Left ventricle myocardium inferior (tissue), 1 donor: ENCODE measurements at regions not wholly inside any gene's neighbourhood (a gene's known extent, or its start where the extent isn't known, plus 50 kb on each side); places are given as distances from the start of the nearest gene placed in this dataset.

Experiments
- DNase-seq: peaks from one replicate; pipeline ENCODE4 v3.0.0-alpha.2; 2020
- H3K27ac ChIP-seq: fragments of 200-600 bp; replicated peaks from 2 replicates; pipeline ENCODE4 v1.8.0; 2021
- H3K27me3 ChIP-seq: fragments of 200-600 bp; 2 replicates; pipeline ENCODE4 v1.8.0; 2021; ENCODE audit warnings: low read depth
- H3K36me3 ChIP-seq: fragments of 200-600 bp; 2 replicates; pipeline ENCODE4 v1.8.0; 2021
- H3K4me1 ChIP-seq: fragments of 200-600 bp; 2 replicates; pipeline ENCODE4 v1.8.0; 2021
- H3K4me3 ChIP-seq: fragments of 200-600 bp; 2 replicates; pipeline ENCODE4 v1.8.0; 2021; ENCODE audit warnings: mild to moderate bottlenecking, moderate library complexity
- H3K9me3 ChIP-seq: fragments of 200-600 bp; replicated peaks from 2 replicates; pipeline ENCODE4 v1.8.0; 2021
- intact Hi-C: fragments of 100-400 bp; cut with micrococcal nuclease; formaldehyde crosslinking; loops from one replicate; pipeline ENCODE4 v1.11.0; 2022
- TF ChIP-seq, protein P1 (sequence below): fragments of 200-600 bp; IDR thresholded peaks from 2 replicates; pipeline ENCODE4 v1.8.0; 2021; ENCODE audit warnings: antibody characterized with exemption, mild to moderate bottlenecking, borderline replicate concordance
- donor health status: DM: no; HTN: yes; CAD: no; lungs with severe emphysema.

GRCh38 chr3:140829796-140830195 is 111.8 kb upstream of the SLC25A36 start:
- Histone ChIP-seq H3K36me3 (no peaks in the 10 kb centered on the region), H3K27me3 (peaks cover 59% of the 10 kb centered on the region), H3K4me3 (no peak overlapping the region), H3K4me1 (no peaks in the 10 kb centered on the region), H3K9me3 (no peaks in the 10 kb centered on the region), H3K27ac (no peak overlapping the region)
- TF ChIP-seq, protein P1, sequence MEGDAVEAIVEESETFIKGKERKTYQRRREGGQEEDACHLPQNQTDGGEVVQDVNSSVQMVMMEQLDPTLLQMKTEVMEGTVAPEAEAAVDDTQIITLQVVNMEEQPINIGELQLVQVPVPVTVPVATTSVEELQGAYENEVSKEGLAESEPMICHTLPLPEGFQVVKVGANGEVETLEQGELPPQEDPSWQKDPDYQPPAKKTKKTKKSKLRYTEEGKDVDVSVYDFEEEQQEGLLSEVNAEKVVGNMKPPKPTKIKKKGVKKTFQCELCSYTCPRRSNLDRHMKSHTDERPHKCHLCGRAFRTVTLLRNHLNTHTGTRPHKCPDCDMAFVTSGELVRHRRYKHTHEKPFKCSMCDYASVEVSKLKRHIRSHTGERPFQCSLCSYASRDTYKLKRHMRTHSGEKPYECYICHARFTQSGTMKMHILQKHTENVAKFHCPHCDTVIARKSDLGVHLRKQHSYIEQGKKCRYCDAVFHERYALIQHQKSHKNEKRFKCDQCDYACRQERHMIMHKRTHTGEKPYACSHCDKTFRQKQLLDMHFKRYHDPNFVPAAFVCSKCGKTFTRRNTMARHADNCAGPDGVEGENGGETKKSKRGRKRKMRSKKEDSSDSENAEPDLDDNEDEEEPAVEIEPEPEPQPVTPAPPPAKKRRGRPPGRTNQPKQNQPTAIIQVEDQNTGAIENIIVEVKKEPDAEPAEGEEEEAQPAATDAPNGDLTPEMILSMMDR = no peak
- no peak for DNase-seq
- intact Hi-C loops = no loop called here

- H3K27ac ChIP-seq = no peak overlapping the region
- no peaks in the 10 kb centered on the region for H3K9me3 ChIP-seq
- no peak overlapping the region for H3K4me3 ChIP-seq
- H3K36me3 ChIP-seq = no peaks in the 10 kb centered on the region
- TF ChIP-seq, protein P1 = no peak
- no peak for DNase-seq
- no peaks in the 10 kb centered on the region for H3K4me1 ChIP-seq
- intact Hi-C loops = no loop called here
- peaks cover 59% of the 10 kb centered on the region for H3K27me3 ChIP-seq
Observed at GRCh38 chr3:140830391-140830790, 111.2 kb upstream of the SLC25A36 start.

DNA sequence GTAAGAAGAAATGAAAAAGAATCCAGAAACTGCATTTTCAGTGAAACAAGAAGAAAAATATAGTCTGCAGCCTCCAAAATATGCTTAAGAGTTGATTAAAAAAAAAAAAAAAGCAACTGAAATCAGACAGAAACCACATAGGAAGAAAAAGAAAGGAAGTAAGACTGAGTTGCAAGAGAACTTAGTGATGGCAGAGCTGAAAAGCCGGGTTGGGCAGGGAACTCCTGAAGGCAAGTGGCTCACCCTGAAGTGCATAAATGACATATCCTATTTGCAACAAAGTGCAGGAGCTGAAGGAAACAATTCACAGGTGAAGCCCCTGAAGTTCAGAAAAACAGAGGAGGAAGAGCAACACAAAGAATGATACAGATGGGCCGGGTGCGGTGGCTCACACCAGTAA is 108.8 kb upstream of the SLC25A36 start:
- Histone ChIP-seq H3K4me3 (no peak overlapping the region), H3K4me1 (no peaks in the 10 kb centered on the region), H3K9me3 (no peaks in the 10 kb centered on the region), H3K27me3 (peaks cover 57% of the 10 kb centered on the region), H3K27ac (no peak overlapping the region), H3K36me3 (no peaks in the 10 kb centered on the region)
- TF ChIP-seq, protein P1 = no peak
- DNase-seq = no peak
- intact Hi-C loops = no loop called here

DNA sequence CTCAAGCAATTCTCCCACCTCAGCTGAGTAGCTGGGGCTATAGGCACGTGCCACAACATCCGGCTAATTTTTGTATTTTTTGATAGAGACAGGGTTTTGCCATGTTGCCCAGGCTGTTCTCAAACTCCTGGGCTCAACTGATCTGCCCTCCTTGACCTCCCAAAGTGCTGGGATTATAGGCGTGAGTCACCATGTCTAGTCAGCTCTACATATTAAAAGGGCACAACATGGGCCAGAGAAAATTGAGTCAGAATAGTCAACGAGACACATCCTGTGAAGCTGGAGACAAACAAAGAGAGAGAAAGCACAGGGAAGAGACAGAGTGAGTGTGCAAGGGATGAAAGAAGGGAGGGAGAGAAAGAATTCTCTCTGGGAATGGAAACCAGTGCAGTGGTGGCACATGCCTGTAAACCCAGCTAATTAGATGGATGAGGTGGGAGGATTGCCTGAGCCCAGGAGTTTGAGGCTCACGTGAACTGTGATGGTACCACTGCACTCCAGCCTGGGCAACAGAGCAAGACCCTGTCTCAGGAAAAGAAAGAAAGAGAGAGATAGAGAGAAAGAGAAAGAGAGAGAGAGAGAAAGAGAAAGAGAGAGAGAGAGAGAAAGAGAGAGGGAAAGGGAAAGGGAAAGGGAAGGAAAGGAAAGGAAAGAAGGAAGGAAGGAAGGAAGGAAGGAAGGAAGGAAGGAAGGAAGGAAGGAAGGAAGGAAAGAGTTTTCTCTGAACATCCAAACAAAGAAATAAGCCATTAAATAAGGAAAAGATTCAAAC is 107.2 kb upstream of the SLC25A36 start:
- H3K36me3 ChIP-seq = no peaks in the 10 kb centered on the region
- H3K27ac ChIP-seq = no peak overlapping the region
- peaks cover 44% of the 10 kb centered on the region for H3K27me3 ChIP-seq
- intact Hi-C loops = no loop called here
- no peak for DNase-seq
- no peaks in the 10 kb centered on the region for H3K9me3 ChIP-seq
- TF ChIP-seq, protein P1 = no peak
- H3K4me1 ChIP-seq = no peaks in the 10 kb centered on the region
- no peak overlapping the region for H3K4me3 ChIP-seq

DNA sequence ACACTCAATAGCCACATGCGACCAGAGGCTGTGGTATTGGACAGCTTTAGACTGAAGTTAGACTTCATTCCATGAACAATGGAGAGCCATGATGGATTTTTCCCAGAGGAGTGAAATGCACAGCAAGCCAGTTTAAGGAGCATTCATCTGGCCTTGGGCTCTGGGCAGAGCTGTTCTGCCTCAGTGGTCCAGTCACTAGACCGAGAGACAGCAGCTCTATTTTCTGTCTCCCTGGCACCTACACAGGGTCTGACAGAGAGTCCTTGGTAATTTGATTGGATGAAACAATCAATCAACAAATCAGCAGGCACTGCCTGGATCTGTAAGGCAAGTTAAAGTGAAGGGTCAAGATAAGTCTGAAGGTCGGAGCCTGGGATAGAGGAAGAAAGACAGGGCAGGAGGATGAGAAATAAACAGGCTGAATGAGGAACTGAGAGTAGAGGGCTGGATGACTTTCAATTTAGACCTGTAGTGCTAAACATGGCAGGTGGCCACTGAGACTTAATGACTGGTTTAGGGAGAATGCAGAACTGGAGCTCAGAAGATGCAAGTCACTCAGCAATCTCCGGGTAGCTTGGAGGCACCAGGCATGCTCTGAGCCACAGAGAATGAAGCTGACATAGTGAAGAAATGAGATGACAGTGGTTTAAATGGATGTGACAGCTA is 98.5 kb upstream of the SLC25A36 start:
- no peak overlapping the region for H3K27ac ChIP-seq
- H3K4me1 ChIP-seq = peaks cover 11% of the 10 kb centered on the region
- no peak for DNase-seq
- no peak overlapping the region for H3K4me3 ChIP-seq
- peaks cover 49% of the 10 kb centered on the region for H3K27me3 ChIP-seq
- no peaks in the 10 kb centered on the region for H3K9me3 ChIP-seq
- TF ChIP-seq, protein P1 = no peak
- H3K36me3 ChIP-seq = no peaks in the 10 kb centered on the region
- intact Hi-C loops = no loop called here
